ENCODE measurements at regions not wholly inside any gene's neighbourhood (a gene's known extent, or its start where the extent isn't known, plus 50 kb on each side); places are given as distances from the start of the nearest gene placed in this dataset.
"Not testable (repeated sequence)": the region's sequence is repeated elsewhere in the genome, so short reads cannot be mapped to it uniquely, and the experiment has no call there.

DNA sequence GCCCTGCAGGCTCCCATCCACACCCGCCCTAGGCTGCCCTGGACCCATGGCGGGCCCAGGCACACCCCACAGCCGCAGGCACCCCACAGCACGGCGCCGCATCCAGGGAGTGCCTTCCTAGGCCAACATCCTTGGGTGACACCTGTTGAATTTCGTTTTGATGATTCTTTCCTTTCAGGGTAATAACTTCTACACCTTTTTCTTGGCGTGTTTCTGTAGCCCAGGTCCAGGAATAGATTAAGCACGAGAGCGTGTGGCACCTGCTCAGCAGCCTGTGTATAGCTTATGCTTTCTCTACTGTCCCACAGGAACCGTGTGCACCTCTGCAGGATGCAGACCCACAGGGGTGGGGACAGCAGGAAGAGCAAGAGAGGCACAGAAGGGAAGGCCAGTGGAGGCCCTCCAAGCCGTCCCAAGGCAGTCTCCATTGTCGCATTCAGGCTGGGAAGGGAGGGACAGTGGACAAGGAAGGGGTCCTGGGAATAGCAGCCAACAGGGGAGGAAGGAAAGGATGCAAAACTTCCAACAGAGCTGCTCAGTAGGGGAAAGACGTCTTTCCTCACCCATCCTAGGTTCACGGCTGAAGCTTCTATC lies 118.1 kb upstream of the AFDN start:
- H3K9me2 ChIP-seq (replicated peaks; ENCODE audit: insufficient read depth), result no peaks in the 10 kb centered on the region
- no peaks in the 10 kb centered on the region for H3K79me2 ChIP-seq
- no peak overlapping the region for H3K4me2 ChIP-seq
- no peaks in the 10 kb centered on the region for H3K27me3 ChIP-seq
- H2AFZ ChIP-seq, result no peak overlapping the region
- no peaks in the 10 kb centered on the region for H4K20me1 ChIP-seq (ENCODE audit: insufficient read depth, poor library complexity, severe bottlenecking)
- peaks cover 8% of the 10 kb centered on the region for H3K4me1 ChIP-seq (ENCODE audit: insufficient read depth)
- no peak overlapping the region for H3K4me3 ChIP-seq
- DNase-seq (ENCODE audit: low spot score), result no peak
- WGBS (ENCODE audit: low lambda C conversion rate, missing lambda C conversion rate), result 94% methylated on average over 15 of the region's 15 CpGs
- H3K27ac ChIP-seq, result no peak overlapping the region
- TF ChIP-seq EZH2phosphoT487 (IDR thresholded peaks at IDR 0.05; ENCODE audit: low read depth, severe bottlenecking, unreplicated experiment) (no peak), EZH2 (IDR thresholded peaks at IDR 0.05; ENCODE audit: borderline replicate concordance) (no peak)
- TF ChIP-seq, protein P1, sequence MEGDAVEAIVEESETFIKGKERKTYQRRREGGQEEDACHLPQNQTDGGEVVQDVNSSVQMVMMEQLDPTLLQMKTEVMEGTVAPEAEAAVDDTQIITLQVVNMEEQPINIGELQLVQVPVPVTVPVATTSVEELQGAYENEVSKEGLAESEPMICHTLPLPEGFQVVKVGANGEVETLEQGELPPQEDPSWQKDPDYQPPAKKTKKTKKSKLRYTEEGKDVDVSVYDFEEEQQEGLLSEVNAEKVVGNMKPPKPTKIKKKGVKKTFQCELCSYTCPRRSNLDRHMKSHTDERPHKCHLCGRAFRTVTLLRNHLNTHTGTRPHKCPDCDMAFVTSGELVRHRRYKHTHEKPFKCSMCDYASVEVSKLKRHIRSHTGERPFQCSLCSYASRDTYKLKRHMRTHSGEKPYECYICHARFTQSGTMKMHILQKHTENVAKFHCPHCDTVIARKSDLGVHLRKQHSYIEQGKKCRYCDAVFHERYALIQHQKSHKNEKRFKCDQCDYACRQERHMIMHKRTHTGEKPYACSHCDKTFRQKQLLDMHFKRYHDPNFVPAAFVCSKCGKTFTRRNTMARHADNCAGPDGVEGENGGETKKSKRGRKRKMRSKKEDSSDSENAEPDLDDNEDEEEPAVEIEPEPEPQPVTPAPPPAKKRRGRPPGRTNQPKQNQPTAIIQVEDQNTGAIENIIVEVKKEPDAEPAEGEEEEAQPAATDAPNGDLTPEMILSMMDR (IDR thresholded peaks at IDR 0.05; ENCODE audit: poor library complexity), result no peak
- H3K36me3 ChIP-seq (replicated peaks; ENCODE audit: insufficient read depth, low read depth), result no peaks in the 10 kb centered on the region
- no peaks in the 10 kb centered on the region for H3K9me3 ChIP-seq (ENCODE audit: low read depth)

DNA sequence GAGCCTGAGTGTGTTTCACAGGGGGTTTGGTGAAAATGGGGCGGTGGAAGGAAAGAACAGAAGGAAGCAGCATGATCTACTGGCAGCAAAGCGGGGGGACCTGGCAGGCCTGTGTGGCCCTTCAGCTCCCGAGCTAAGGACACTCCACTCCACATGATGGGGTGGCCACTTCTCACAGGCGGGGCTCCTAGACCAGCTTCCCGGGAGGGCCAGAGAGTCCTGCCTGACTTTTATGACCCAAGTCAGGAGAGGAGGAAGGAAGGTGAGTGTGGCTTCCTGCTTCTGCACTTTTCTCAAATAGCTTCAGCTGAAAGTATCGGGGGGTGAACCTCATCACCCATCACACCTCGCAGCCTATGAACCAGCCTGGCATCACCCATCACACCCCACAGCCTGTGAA lies 117.5 kb upstream of the AFDN start:
- H2AFZ ChIP-seq, result no peak overlapping the region
- peaks cover 10% of the 10 kb centered on the region for H3K4me1 ChIP-seq (ENCODE audit: insufficient read depth)
- no peak overlapping the region for H3K27ac ChIP-seq
- WGBS (ENCODE audit: low lambda C conversion rate, missing lambda C conversion rate), result 92% methylated on average over 7 of the region's 7 CpGs
- no peaks in the 10 kb centered on the region for H3K9me2 ChIP-seq (replicated peaks; ENCODE audit: insufficient read depth)
- no peak for DNase-seq (ENCODE audit: low spot score)
- no peak for TF ChIP-seq EZH2phosphoT487 (IDR thresholded peaks at IDR 0.05; ENCODE audit: low read depth, severe bottlenecking, unreplicated experiment)
- TF ChIP-seq, protein P1 (IDR thresholded peaks at IDR 0.05; ENCODE audit: poor library complexity), result no peak
- no peak for TF ChIP-seq EZH2 (IDR thresholded peaks at IDR 0.05; ENCODE audit: borderline replicate concordance)
- no peaks in the 10 kb centered on the region for H3K27me3 ChIP-seq
- no peaks in the 10 kb centered on the region for H3K9me3 ChIP-seq (ENCODE audit: low read depth)
- no peak overlapping the region for H3K4me2 ChIP-seq
- H4K20me1 ChIP-seq (ENCODE audit: insufficient read depth, poor library complexity, severe bottlenecking), result no peaks in the 10 kb centered on the region
- no peaks in the 10 kb centered on the region for H3K36me3 ChIP-seq (replicated peaks; ENCODE audit: insufficient read depth, low read depth)
- H3K79me2 ChIP-seq, result no peaks in the 10 kb centered on the region
- H3K4me3 ChIP-seq, result no peak overlapping the region

DNA sequence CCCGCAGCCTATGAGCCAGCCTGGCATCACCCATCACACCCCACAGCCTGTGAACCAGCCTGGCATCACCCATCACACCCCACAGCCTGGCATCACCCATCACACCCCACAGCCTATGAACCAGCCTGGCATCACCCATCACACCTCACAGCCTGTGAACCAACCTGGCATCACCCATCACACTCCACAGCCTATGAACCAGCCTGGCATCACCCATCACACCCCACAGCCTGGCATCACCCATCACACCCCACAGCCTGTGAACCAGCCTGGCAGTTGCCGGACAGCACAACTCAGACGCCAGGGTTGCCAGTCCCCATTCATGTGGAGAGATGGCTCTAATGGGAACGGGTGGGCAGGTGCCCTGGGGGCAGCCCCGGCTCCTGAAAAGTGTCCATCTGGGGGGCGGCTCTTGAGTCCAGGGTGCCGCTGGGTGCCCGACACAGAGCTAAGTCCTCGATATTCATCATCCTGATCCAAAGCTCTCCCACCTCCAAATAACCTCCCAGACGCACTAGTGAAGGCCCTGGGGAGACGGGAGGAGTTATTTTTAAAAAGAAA lies 116.9 kb upstream of the AFDN start:
- not testable (repeated sequence) for H3K36me3 ChIP-seq (replicated peaks; ENCODE audit: insufficient read depth, low read depth); H3K4me2 ChIP-seq; H4K20me1 ChIP-seq (ENCODE audit: insufficient read depth, poor library complexity, severe bottlenecking); H3K9me2 ChIP-seq (replicated peaks; ENCODE audit: insufficient read depth); H3K4me3 ChIP-seq; H3K9me3 ChIP-seq (ENCODE audit: low read depth); H3K79me2 ChIP-seq; H3K27me3 ChIP-seq; H2AFZ ChIP-seq; DNase-seq (ENCODE audit: low spot score); H3K27ac ChIP-seq
- H3K4me1 ChIP-seq (ENCODE audit: insufficient read depth), result peaks cover 10% of the 10 kb centered on the region
- 97% methylated on average over 10 of the region's 11 CpGs for WGBS (ENCODE audit: low lambda C conversion rate, missing lambda C conversion rate)

DNA sequence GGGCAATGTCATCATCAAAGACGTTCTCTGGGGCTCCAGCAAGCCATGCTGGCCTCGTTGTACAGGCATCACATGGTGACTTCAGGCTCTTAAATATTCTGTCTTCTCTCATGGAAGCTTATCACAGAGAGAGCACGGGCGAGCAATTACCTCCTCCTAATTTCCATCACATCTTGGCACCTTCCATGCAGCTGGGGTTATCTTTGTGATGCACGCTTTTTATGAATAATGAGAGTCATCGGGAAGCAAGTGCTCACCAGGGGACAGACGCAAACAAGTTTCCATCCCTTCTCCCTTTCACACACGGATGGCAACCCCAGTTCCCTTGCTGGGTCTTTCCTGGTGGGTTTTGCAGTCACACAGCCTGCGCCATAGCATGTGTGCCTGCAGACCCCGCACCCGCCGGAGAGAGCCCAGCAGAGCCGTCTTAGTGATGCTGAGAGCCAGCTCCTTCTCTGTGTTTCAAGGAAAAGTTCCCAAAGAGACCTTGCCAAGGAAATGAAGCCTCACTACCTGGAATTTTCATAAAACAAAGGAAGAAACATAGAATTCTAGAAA lies 116.3 kb upstream of the AFDN start:
- H3K27me3 ChIP-seq, result no peaks in the 10 kb centered on the region
- no peaks in the 10 kb centered on the region for H3K36me3 ChIP-seq (replicated peaks; ENCODE audit: insufficient read depth, low read depth)
- 83% methylated on average over 13 of the region's 13 CpGs for WGBS (ENCODE audit: low lambda C conversion rate, missing lambda C conversion rate)
- no peak overlapping the region for H3K27ac ChIP-seq
- no peak overlapping the region for H2AFZ ChIP-seq
- no peaks in the 10 kb centered on the region for H4K20me1 ChIP-seq (ENCODE audit: insufficient read depth, poor library complexity, severe bottlenecking)
- H3K4me3 ChIP-seq, result no peak overlapping the region
- TF ChIP-seq, protein P1 (IDR thresholded peaks at IDR 0.05; ENCODE audit: poor library complexity), result no peak
- no peaks in the 10 kb centered on the region for H3K9me3 ChIP-seq (ENCODE audit: low read depth)
- H3K4me1 ChIP-seq (ENCODE audit: insufficient read depth), result peaks cover 10% of the 10 kb centered on the region
- no peak for DNase-seq (ENCODE audit: low spot score)
- no peaks in the 10 kb centered on the region for H3K9me2 ChIP-seq (replicated peaks; ENCODE audit: insufficient read depth)
- no peaks in the 10 kb centered on the region for H3K79me2 ChIP-seq
- no peak overlapping the region for H3K4me2 ChIP-seq

Data from hepatocyte (in vitro differentiated cells).